GM06990 (cell line): ENCODE measurements at regions not wholly inside any gene's neighbourhood (a gene's known extent, or its start where the extent isn't known, plus 50 kb on each side); places are given as distances from the start of the nearest gene placed in this dataset.

Experiments
- DNase-seq: peaks from one replicate; pipeline ENCODE4 v3.0.0-alpha.2; 2011; ENCODE audit not compliant: insufficient read length; ENCODE audit errors: extremely low read depth
- H3K27me3 ChIP-seq: replicated peaks from 2 replicates; pipeline ENCODE4 v1.6.0; 2011; ENCODE audit warnings: low read length; ENCODE audit not compliant: control insufficient read depth, insufficient read depth
- H3K36me3 ChIP-seq: 2 replicates; pipeline ENCODE4 v1.5.1; 2011; ENCODE audit warnings: low read length; ENCODE audit not compliant: control insufficient read depth, insufficient read depth
- H3K4me3 ChIP-seq: replicated peaks from 2 replicates; pipeline ENCODE4 v1.5.1; 2011; ENCODE audit warnings: low read depth, mild to moderate bottlenecking, control low read depth, low read length
- CTCF ChIP-seq: IDR thresholded peaks from 2 replicates; pipeline ENCODE4 v1.5.1; 2011; ENCODE audit warnings: low read length, control low read depth, mild to moderate bottlenecking, inconsistent platforms; ENCODE audit not compliant: insufficient read depth, poor library complexity, severe bottlenecking

- Histone ChIP-seq H3K4me3 (no peak overlapping the region), H3K36me3 (no peaks in the 10 kb centered on the region), H3K27me3 (no peaks in the 10 kb centered on the region)
- TF ChIP-seq CTCF, result no peak
- no peak for DNase-seq
Observed at GRCh38 chr11:122276221-122276620, 160.2 kb upstream of the BLID start.

- no peak for TF ChIP-seq CTCF
Observed at GRCh38 chr11:122275508-122275907, 159.5 kb upstream of the BLID start.

GRCh38 chr11:122273476-122274191, 157.6 kb upstream of the BLID start:
- Histone ChIP-seq H3K27me3 (no peaks in the 10 kb centered on the region), H3K36me3 (no peaks in the 10 kb centered on the region)
- no peak for DNase-seq

More at GRCh38 chr11:122275508-122275907, 159.5 kb upstream of the BLID start:
- Histone ChIP-seq H3K36me3 (no peaks in the 10 kb centered on the region), H3K27me3 (no peaks in the 10 kb centered on the region), H3K4me3 (no peak overlapping the region)
- no peak for DNase-seq

DNA sequence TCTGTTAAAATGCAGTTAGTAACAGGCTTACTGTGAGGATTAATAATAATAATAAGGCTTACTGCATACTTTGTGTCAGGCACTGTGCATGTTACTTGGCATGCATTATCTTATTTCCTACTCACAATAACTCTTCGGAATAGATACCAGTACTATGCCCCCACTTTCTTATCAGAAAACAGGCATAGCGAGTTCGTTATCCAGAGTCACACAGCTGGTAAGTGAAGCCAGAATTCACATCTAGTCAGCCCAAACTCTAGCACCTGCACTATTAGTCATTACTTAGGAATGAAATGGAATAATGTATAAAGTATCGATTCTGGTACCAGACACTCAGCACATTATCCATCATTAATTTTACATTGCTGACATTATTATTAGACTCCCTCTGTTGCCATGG, 155.7 kb upstream of the BLID start:
- no peak for DNase-seq
- Histone ChIP-seq H3K27me3 (no peaks in the 10 kb centered on the region), H3K4me3 (no peak overlapping the region), H3K36me3 (no peaks in the 10 kb centered on the region)
- TF ChIP-seq CTCF, result no peak

More at GRCh38 chr11:122273476-122274191, 157.6 kb upstream of the BLID start:
- no peak for TF ChIP-seq CTCF
- H3K4me3 ChIP-seq, result no peak overlapping the region

DNA sequence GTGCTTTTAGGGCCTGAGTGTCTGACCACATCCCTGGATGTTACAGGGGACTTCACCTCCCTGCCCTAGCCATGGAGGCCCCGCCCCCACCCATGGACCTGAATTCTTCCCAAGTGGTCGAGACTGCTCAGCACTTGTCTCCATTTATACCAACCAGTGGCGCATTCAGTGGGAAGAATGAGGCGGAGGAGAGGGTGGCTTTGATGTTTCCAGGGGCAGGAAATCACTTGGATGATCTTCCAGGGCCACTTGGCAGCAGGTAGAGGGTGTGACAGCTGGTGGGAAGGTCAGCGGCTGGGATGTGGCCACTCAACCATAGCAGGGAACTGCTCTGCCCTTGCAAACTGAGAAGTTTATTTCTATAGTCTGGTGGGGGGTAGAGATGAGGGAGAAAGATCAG, 155.1 kb upstream of the BLID start:
- no peak for DNase-seq
- no peak overlapping the region for H3K4me3 ChIP-seq
- H3K36me3 ChIP-seq, result no peaks in the 10 kb centered on the region
- TF ChIP-seq CTCF, result no peak
- H3K27me3 ChIP-seq, result no peaks in the 10 kb centered on the region

GRCh38 chr11:122270535-122270934, 154.5 kb upstream of the BLID start:
- DNase-seq, result no peak
- no peaks in the 10 kb centered on the region for H3K36me3 ChIP-seq

More at GRCh38 chr11:122270535-122270934, 154.5 kb upstream of the BLID start:
- TF ChIP-seq CTCF, result no peak
- no peaks in the 10 kb centered on the region for H3K27me3 ChIP-seq
- H3K4me3 ChIP-seq, result no peak overlapping the region
